Tibial nerve (tissue), 4 donors: ENCODE measurements at regions not wholly inside any gene's neighbourhood (a gene's known extent, or its start where the extent isn't known, plus 50 kb on each side); places are given as distances from the start of the nearest gene placed in this dataset.

ENCODE experiments used
- DNase-seq, 2 donors: peaks; one replicate each; pipeline ENCODE4 v3.0.0-alpha.2; 2019; ENCODE audit warnings: low spot score in 2 of 2
- H3K27ac ChIP-seq, 4 donors: fragments of 200-600 bp; sonication (generic) in 3 of 4; one replicate each; pipeline ENCODE4 v1.5.1; 2017 to 2019; ENCODE audit warnings: mild to moderate bottlenecking in 1 of 4
- H3K27me3 ChIP-seq, 2 donors: fragments of 200-600 bp; sonication (generic) in 1 of 2; one replicate each; pipeline versions ENCODE4 v1.5.1 to v1.6.0; 2017 to 2019
- H3K36me3 ChIP-seq, 3 donors: fragments of 200-600 bp; sonication (generic); one replicate each; pipeline ENCODE4 v1.5.1; 2018 to 2019
- H3K4me1 ChIP-seq, 4 donors: fragments of 200-600 bp; sonication (generic) in 3 of 4; one replicate each; pipeline ENCODE4 v1.5.1; 2017 to 2019
- H3K4me3 ChIP-seq, 4 donors: fragments of 200-600 bp; sonication (generic) in 3 of 4; one replicate each; pipeline ENCODE4 v1.5.1; 2017 to 2019; ENCODE audit warnings: mild to moderate bottlenecking in 1 of 4, moderate library complexity in 1 of 4
- H3K9me3 ChIP-seq, 4 donors: fragments of 200-600 bp; sonication (generic) in 3 of 4; one replicate each; pipeline ENCODE4 v1.5.1; 2017 to 2019
- EP300 ChIP-seq, 2 donors: sonication (generic); formaldehyde crosslinking; IDR thresholded peaks; one replicate each; pipeline ENCODE4 v1.6.1; 2017; ENCODE audit warnings: antibody characterized with exemption in 2 of 2, mild to moderate bottlenecking in 1 of 2
- POLR2A ChIP-seq, 2 donors: fragments of 450-650 bp; IDR thresholded peaks; one replicate each; pipeline ENCODE4 v1.6.1; 2017; ENCODE audit warnings: antibody characterized with exemption in 2 of 2, mild to moderate bottlenecking in 2 of 2, moderate library complexity in 2 of 2
- whole genome bisulfite sequencing, 2 donors: methylation state at CpG; one replicate each; pipeline ENCODE4 v1.1.5; 2018; 5-methylcytosine and 5-hydroxymethylcytosine counted together
- TF ChIP-seq, protein P1 (sequence below), 5 experiments: fragments of 200-600 bp in 3 of 5; fragments of 450-650 bp in 2 of 5; sonication (generic) in 3 of 5; IDR thresholded peaks; one replicate each; pipeline ENCODE4 v1.5.1; 2016 to 2019; ENCODE audit warnings: antibody characterized with exemption in 5 of 5, mild to moderate bottlenecking in 3 of 5, moderate library complexity in 2 of 5

GRCh38 chr10:123942114-123942861 lies 50.7 kb upstream of the CPXM2 start:
- TF ChIP-seq POLR2A (IDR thresholded peaks at IDR 0.05): no peak
- TF ChIP-seq, protein P1, sequence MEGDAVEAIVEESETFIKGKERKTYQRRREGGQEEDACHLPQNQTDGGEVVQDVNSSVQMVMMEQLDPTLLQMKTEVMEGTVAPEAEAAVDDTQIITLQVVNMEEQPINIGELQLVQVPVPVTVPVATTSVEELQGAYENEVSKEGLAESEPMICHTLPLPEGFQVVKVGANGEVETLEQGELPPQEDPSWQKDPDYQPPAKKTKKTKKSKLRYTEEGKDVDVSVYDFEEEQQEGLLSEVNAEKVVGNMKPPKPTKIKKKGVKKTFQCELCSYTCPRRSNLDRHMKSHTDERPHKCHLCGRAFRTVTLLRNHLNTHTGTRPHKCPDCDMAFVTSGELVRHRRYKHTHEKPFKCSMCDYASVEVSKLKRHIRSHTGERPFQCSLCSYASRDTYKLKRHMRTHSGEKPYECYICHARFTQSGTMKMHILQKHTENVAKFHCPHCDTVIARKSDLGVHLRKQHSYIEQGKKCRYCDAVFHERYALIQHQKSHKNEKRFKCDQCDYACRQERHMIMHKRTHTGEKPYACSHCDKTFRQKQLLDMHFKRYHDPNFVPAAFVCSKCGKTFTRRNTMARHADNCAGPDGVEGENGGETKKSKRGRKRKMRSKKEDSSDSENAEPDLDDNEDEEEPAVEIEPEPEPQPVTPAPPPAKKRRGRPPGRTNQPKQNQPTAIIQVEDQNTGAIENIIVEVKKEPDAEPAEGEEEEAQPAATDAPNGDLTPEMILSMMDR (IDR thresholded peaks at IDR 0.05): no peak
- no peak for TF ChIP-seq EP300 (IDR thresholded peaks at IDR 0.05)
- WGBS, 2 donors: 56 to 61% methylated on average over 11 of the region's 11 CpGs
- Histone ChIP-seq H3K36me3 (no peaks in the 10 kb centered on the region), H3K4me1 (peaks cover 0 to 16% (median 0%) of the 10 kb centered on the region in 4 donors), H3K27me3 (no peaks in the 10 kb centered on the region), H3K4me3 (no peak overlapping the region), H3K9me3 (no peaks in the 10 kb centered on the region), H3K27ac (no peak overlapping the region)
- DNase-seq: no peak
